Body of pancreas (tissue), 4 donors: ENCODE measurements at regions not wholly inside any gene's neighbourhood (a gene's known extent, or its start where the extent isn't known, plus 50 kb on each side); places are given as distances from the start of the nearest gene placed in this dataset.

ENCODE experiments used
- ATAC-seq: fragments of 150-250 bp; one replicate; pipeline ENCODE4 v1.9.1; 2016
- DNase-seq, 4 donors: peaks; one replicate each; pipeline ENCODE4 v3.0.0-alpha.2; 2019
- H3K27ac ChIP-seq, 4 donors: fragments of 200-600 bp; sonication (generic); 1 replicate in 3 of 4; 2 replicates in 1 of 4; pipeline versions ENCODE4 v1.5.1 to v1.6.1; 2016 to 2019; ENCODE audit warnings: mild to moderate bottlenecking in 1 of 4, mixed read lengths in 1 of 4, moderate library complexity in 1 of 4
- H3K27me3 ChIP-seq, 2 donors: fragments of 200-600 bp; sonication (generic); one replicate each; pipeline ENCODE4 v1.6.0; 2016; ENCODE audit warnings: mild to moderate bottlenecking in 1 of 2
- H3K36me3 ChIP-seq, 2 donors: fragments of 200-600 bp; sonication (generic); replicated peaks in 1 of 2; 2 replicates each; pipeline ENCODE4 v1.5.1; 2016; ENCODE audit warnings: low read depth in 2 of 2; ENCODE audit not compliant: insufficient read depth in 1 of 2
- H3K4me1 ChIP-seq: fragments of 200-600 bp; sonication (generic); one replicate; pipeline ENCODE4 v1.6.0; 2016
- H3K4me3 ChIP-seq, 2 donors: fragments of 200-600 bp; sonication (generic); 1 replicate in 1 of 2; 2 replicates in 1 of 2; pipeline ENCODE4 v1.5.1; 2016 to 2019
- H3K9me3 ChIP-seq, 3 donors: fragments of 200-600 bp; sonication (generic); 1 replicate in 2 of 3; 2 replicates in 1 of 3; pipeline ENCODE4 v1.5.1; 2016
- POLR2A ChIP-seq, 3 donors: fragments of 450-650 bp; IDR thresholded peaks; one replicate each; pipeline ENCODE4 v1.6.1; 2016; ENCODE audit warnings: antibody characterized with exemption in 3 of 3, mild to moderate bottlenecking in 2 of 3
- WGBS, 2 donors: methylation state at CpG; one replicate each; pipeline ENCODE4 v1.1.5; 2017; 5-methylcytosine and 5-hydroxymethylcytosine counted together
- intact Hi-C: fragments of 100-400 bp; cut with DNase I; formaldehyde crosslinking; loops from one replicate; pipeline ENCODE4 v1.15.1; 2023
- TF ChIP-seq, protein P1 (sequence below), 7 experiments: fragments of 450-650 bp in 4 of 7; fragments of 200-600 bp in 3 of 7; sonication (generic) in 3 of 7; IDR thresholded peaks; one replicate each; pipeline ENCODE4 v1.5.1; 2016 to 2019; ENCODE audit warnings: antibody characterized with exemption in 7 of 7

DNA sequence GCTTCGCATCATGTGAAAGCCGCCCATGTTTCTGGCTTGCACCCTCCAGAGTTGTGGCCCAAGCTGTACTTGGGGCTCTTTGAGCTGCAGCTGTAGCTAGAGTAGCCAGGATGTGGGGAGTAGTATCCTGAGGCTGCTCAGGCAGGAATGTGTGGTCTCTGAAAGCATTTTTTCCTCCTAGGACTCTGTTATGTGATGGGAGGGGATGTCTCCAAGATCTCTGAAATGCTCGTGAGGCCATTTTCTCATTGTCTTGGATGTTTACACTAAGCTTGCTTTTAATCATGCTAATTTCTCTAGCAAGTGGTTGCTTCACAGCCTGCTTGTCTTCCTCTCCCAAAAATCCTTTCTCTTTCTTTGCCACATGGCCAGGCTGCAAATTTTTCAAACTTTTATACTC lies 687.6 kb downstream of the DCDC2C start:
- Histone ChIP-seq H3K9me3 (no peaks in the 10 kb centered on the region), H3K27ac (no peak overlapping the region)
- 76 to 82% methylated on average over 3 of the region's 3 CpGs for WGBS, 2 donors

DNA sequence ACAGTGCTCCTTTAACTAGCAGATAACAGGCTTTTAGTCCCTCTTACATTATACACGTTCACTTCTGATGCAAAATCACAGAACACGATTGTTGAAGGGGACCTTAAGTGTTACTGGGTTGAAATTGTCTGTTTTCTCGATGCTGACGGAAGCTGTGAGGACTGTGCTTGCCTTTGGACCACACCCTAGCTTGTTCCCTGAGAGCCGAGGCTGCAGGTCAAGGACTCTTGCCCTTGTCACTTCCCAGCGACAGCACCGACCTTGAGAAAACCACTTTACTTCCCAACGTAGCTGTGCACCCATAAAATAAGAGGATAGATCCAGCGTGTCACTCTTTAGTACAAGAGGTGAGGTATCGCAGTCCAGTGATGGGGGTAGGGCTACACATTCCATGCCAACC lies 701.0 kb downstream of the DCDC2C start:
- TF ChIP-seq POLR2A (IDR thresholded peaks at IDR 0.05), result no peak
- TF ChIP-seq, protein P1, sequence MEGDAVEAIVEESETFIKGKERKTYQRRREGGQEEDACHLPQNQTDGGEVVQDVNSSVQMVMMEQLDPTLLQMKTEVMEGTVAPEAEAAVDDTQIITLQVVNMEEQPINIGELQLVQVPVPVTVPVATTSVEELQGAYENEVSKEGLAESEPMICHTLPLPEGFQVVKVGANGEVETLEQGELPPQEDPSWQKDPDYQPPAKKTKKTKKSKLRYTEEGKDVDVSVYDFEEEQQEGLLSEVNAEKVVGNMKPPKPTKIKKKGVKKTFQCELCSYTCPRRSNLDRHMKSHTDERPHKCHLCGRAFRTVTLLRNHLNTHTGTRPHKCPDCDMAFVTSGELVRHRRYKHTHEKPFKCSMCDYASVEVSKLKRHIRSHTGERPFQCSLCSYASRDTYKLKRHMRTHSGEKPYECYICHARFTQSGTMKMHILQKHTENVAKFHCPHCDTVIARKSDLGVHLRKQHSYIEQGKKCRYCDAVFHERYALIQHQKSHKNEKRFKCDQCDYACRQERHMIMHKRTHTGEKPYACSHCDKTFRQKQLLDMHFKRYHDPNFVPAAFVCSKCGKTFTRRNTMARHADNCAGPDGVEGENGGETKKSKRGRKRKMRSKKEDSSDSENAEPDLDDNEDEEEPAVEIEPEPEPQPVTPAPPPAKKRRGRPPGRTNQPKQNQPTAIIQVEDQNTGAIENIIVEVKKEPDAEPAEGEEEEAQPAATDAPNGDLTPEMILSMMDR (IDR thresholded peaks at IDR 0.05), result no peak
- no peak for ATAC-seq
- intact Hi-C loops, result no loop called here
- 43% methylated on average over 10 of the region's 10 CpGs for WGBS, 2 donors
- Histone ChIP-seq H3K27me3 (no peaks in the 10 kb centered on the region), H3K4me1 (no peaks in the 10 kb centered on the region), H3K36me3 (no peaks in the 10 kb centered on the region), H3K27ac (no peak overlapping the region), H3K4me3 (no peak overlapping the region), H3K9me3 (no peaks in the 10 kb centered on the region)
- DNase-seq, result no peak

More for the DNA sequence above, 687.6 kb downstream of the DCDC2C start:
- Histone ChIP-seq H3K4me1 (no peaks in the 10 kb centered on the region), H3K4me3 (no peak overlapping the region), H3K27me3 (no peaks in the 10 kb centered on the region), H3K36me3 (no peaks in the 10 kb centered on the region)
- intact Hi-C loops, result no loop called here
- TF ChIP-seq, protein P1 (IDR thresholded peaks at IDR 0.05), result no peak
- no peak for TF ChIP-seq POLR2A (IDR thresholded peaks at IDR 0.05)
- ATAC-seq, result no peak
- no peak for DNase-seq

DNA sequence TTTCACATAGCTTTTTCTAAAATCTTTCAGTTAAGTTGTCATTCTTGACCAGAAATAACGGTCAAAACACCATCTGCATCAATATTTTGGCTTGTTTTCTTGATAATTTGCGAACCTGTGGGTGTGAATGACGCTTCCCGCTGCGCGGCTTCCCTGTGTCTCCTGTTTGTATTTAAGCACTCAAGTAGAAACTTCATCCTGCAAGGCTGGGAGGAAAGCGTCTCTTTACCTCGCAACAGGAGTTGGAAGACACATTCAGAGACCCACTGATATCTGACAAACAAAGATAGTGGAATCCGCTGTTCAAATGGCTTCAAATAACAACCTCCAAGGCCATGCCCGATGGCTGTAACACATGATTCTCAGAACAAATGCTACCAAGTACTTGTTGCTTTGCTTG lies 704.9 kb downstream of the DCDC2C start:
- intact Hi-C loops, result no loop called here
- H3K36me3 ChIP-seq, result no peaks in the 10 kb centered on the region
- no peak overlapping the region for H3K27ac ChIP-seq
- ATAC-seq (no peak), DNase-seq (no peak)
- 60 to 66% methylated on average over 10 of the region's 10 CpGs for WGBS, 2 donors
- TF ChIP-seq, protein P1 (IDR thresholded peaks at IDR 0.05), result no peak
- TF ChIP-seq POLR2A (IDR thresholded peaks at IDR 0.05), result no peak
- H3K9me3 ChIP-seq, result no peaks in the 10 kb centered on the region
- H3K4me3 ChIP-seq, result no peak overlapping the region
- H3K4me1 ChIP-seq, result no peaks in the 10 kb centered on the region
- no peaks in the 10 kb centered on the region for H3K27me3 ChIP-seq

DNA sequence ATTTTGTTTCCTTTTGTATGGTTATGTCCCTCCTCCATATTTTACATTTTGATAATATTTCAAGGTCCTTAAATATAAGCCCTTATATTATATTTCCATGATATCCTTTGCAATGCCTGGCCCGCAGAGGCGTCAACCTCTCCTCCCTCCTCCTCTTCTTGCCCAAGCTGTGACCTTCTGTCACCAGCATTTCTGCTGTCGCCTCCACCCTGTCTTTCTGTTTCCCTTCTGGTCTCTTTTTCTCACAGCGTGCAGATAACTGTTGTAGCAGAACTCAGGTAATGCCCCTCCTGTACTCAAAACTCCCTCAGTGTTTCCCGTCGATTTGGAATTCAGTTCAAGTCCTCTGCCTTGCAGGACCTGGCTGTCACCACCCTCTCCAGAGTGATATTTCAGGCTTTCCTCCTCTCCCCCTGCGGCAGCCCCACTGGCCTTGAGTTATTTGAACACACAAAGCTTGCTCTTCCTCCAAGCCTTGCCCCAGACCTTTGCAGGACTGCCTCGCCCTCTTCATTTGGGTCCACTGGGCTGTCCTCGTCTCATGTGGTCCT lies 709.3 kb downstream of the DCDC2C start:
- intact Hi-C loops, result no loop called here
- 55 to 66% methylated on average over 9 of the region's 9 CpGs for WGBS, 2 donors
- H3K27ac ChIP-seq, result no peak overlapping the region
- no peaks in the 10 kb centered on the region for H3K36me3 ChIP-seq
- no peak overlapping the region for H3K4me3 ChIP-seq
- no peaks in the 10 kb centered on the region for H3K9me3 ChIP-seq
- DNase-seq (no peak), ATAC-seq (no peak)
- no peaks in the 10 kb centered on the region for H3K4me1 ChIP-seq
- TF ChIP-seq, protein P1 (IDR thresholded peaks at IDR 0.05), result no peak
- no peak for TF ChIP-seq POLR2A (IDR thresholded peaks at IDR 0.05)
- no peaks in the 10 kb centered on the region for H3K27me3 ChIP-seq

DNA sequence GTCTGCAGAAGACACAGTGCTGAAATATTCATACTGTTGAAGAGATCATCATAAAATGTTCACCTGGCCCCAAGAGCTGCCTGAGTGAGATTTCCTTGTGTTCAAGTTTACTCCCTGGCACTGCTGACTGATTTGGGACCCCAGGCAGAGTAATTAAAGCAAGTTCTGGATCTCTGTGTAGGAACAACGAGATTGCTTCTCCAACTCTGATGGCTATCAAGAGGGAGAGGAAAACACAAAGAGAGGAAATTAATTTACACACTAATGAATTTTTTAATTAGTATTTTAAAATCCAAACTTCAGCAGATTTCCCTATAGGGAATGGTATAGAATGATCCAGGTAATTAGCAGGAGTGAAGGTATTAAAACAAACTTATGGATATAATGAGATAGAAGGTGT lies 711.8 kb downstream of the DCDC2C start:
- intact Hi-C loops, result no loop called here
- DNase-seq (no peak), ATAC-seq (no peak)
- no peak overlapping the region for H3K27ac ChIP-seq
- H3K4me3 ChIP-seq, result no peak overlapping the region
- H3K27me3 ChIP-seq, result no peaks in the 10 kb centered on the region
- no peaks in the 10 kb centered on the region for H3K9me3 ChIP-seq
- WGBS, 2 donors, result 38 to 56% methylated on average over 1 of the region's 1 CpG
- no peaks in the 10 kb centered on the region for H3K4me1 ChIP-seq
- no peaks in the 10 kb centered on the region for H3K36me3 ChIP-seq
- TF ChIP-seq POLR2A (IDR thresholded peaks at IDR 0.05), result no peak
- TF ChIP-seq, protein P1 (IDR thresholded peaks at IDR 0.05), result no peak
